HepG2 (cell line): ENCODE measurements at regions not wholly inside any gene's neighbourhood (a gene's known extent, or its start where the extent isn't known, plus 50 kb on each side); places are given as distances from the start of the nearest gene placed in this dataset.

ENCODE experiments used
- ATAC-seq: fragments of 200-7000 bp; cut with Tn5 transposase; 3 replicates; pipeline ENCODE4 v1.9.1; 2020; ENCODE audit warnings: mild to moderate bottlenecking, moderate library complexity
- BruUV-seq: library from RNA; stranded (reverse); fragments of 400-500 nt; replicated peaks from 2 replicates; lab custom pipeline; 2021; lab: Mats Ljungman, UMichigan
- CTCF ChIA-PET: fragments of 300-600 bp; formaldehyde crosslinking; extraction: SDS; loops from one replicate; lab custom pipeline; 2021; ENCODE audit warnings: low total read pairs, inconsistent platforms, low intra/inter-chr PET ratio; lab: Yijun Ruan, JAX
- POLR2A ChIA-PET: fragments of 350-600 bp; sonication (Branson Sonifier 250); formaldehyde crosslinking; loops from one replicate; lab custom pipeline; 2020; ENCODE audit warnings: antibody characterized with exemption, inconsistent platforms; lab: Yijun Ruan, JAX
- DNase-seq: peaks from one replicate; pipeline ENCODE4 v3.0.0-alpha.2; 2015; ENCODE audit warnings: low spot score
- FAIRE-seq: peaks from 3 replicates; lab custom pipeline; 2011; peaks lifted over from hg19 to GRCh38; lab: Jason Lieb, UNC
- H2AFZ ChIP-seq: one replicate; pipeline ENCODE4 v1.6.1; 2011; ENCODE audit warnings: low read length, inconsistent platforms
- H3K27ac ChIP-seq: fragments of 300-600 bp; 3 replicates; pipeline ENCODE4 v1.8.0; 2011; ENCODE audit warnings: mixed run types, mild to moderate bottlenecking, mixed read lengths, low read length, inconsistent platforms; ENCODE audit not compliant: insufficient read depth; ENCODE audit errors: extremely low read length
- H3K27me3 ChIP-seq, 2 experiments: fragments of 200-600 bp in 1 of 2; 2 replicates in 1 of 2; 3 replicates in 1 of 2; pipeline versions ENCODE4 v1.6.0 to v1.8.0; 2011; ENCODE audit warnings: low read length in 2 of 2, mild to moderate bottlenecking in 2 of 2, moderate library complexity in 2 of 2, inconsistent platforms in 1 of 2; ENCODE audit not compliant: insufficient read depth in 2 of 2, control insufficient read depth in 1 of 2
- H3K36me3 ChIP-seq, 2 experiments: fragments of 200-600 bp in 1 of 2; replicated peaks in 1 of 2; 2 replicates in 1 of 2; 3 replicates in 1 of 2; pipeline versions ENCODE4 v1.5.1 to v1.8.0; 2011; ENCODE audit warnings: low read length in 2 of 2, inconsistent platforms in 1 of 2; ENCODE audit not compliant: insufficient read depth in 2 of 2, control insufficient read depth in 1 of 2
- H3K4me1 ChIP-seq: 2 replicates; pipeline ENCODE4 v1.5.1; 2012; ENCODE audit warnings: low read length, inconsistent platforms; ENCODE audit not compliant: insufficient read depth
- H3K4me2 ChIP-seq: 2 replicates; pipeline ENCODE4 v1.6.0; 2011; ENCODE audit warnings: low read depth, low read length, inconsistent platforms
- H3K4me3 ChIP-seq, 3 experiments: fragments of 200-600 bp in 1 of 3; sonication (generic), shearing (Covaris generic) in 1 of 3; replicated peaks in 1 of 3; 2 replicates each; pipeline ENCODE4 v1.5.1; 2011 to 2016; ENCODE audit warnings: low read length in 3 of 3, inconsistent platforms in 2 of 3, low read depth in 2 of 3, mild to moderate bottlenecking in 2 of 3, control low read depth in 1 of 3, mixed read lengths in 1 of 3; ENCODE audit not compliant: insufficient read depth in 1 of 3
- H3K79me2 ChIP-seq: one replicate; pipeline ENCODE4 v1.6.1; 2011; ENCODE audit warnings: low read length, inconsistent platforms; ENCODE audit not compliant: insufficient read depth
- H3K9ac ChIP-seq: 2 replicates; pipeline ENCODE4 v1.6.0; 2011; ENCODE audit warnings: mild to moderate bottlenecking, low read depth, low read length, inconsistent platforms; ENCODE audit not compliant: insufficient read depth
- H3K9me3 ChIP-seq: 2 replicates; pipeline ENCODE4 v1.5.1; 2012; ENCODE audit warnings: mild to moderate bottlenecking, low read length
- H4K20me1 ChIP-seq: 2 replicates; pipeline ENCODE4 v1.6.0; 2011; ENCODE audit warnings: inconsistent platforms, mild to moderate bottlenecking, low read length, moderate library complexity; ENCODE audit not compliant: insufficient read depth
- AHDC1 ChIP-seq: sonication (generic); formaldehyde crosslinking; IDR thresholded peaks from 2 replicates; pipeline ENCODE4 v1.5.1; 2020; ENCODE audit warnings: mild to moderate bottlenecking, missing genetic modification reagents, borderline replicate concordance
- ARNT ChIP-seq: fragments of 450-650 bp; IDR thresholded peaks from 2 replicates; pipeline ENCODE4 v1.6.1; 2017
- E2F5 ChIP-seq: sonication (generic); formaldehyde crosslinking; conservative IDR thresholded peaks from 2 replicates; pipeline ENCODE4 v1.4.0; 2020; ENCODE audit warnings: missing genetic modification reagents
- HCFC1 ChIP-seq: fragments of 150-350 bp; IDR thresholded peaks from 2 replicates; pipeline ENCODE4 v1.6.1; 2014; ENCODE audit warnings: low read depth, low read length
- SMC3 ChIP-seq: IDR thresholded peaks from 2 replicates; pipeline ENCODE4 v1.6.1; 2011; ENCODE audit warnings: low read length, improper control_type of control experiment
- TBP ChIP-seq: sonication (generic); formaldehyde crosslinking; IDR thresholded peaks from 2 replicates; pipeline ENCODE4 v1.5.0; 2020; ENCODE audit warnings: missing genetic modification reagents
- ZFP36 ChIP-seq: fragments of 150-350 bp; IDR thresholded peaks from 2 replicates; pipeline ENCODE4 v1.6.1; 2018; ENCODE audit warnings: borderline replicate concordance, low read length, low read depth; ENCODE audit not compliant: partially characterized antibody
- ZNF543 ChIP-seq: sonication (generic); formaldehyde crosslinking; IDR thresholded peaks from 2 replicates; pipeline ENCODE4 v1.4.0; 2020; ENCODE audit warnings: mild to moderate bottlenecking, missing genetic modification reagents
- ZNF773 ChIP-seq: sonication (generic); formaldehyde crosslinking; IDR thresholded peaks from 2 replicates; pipeline ENCODE4 v1.4.0; 2020; ENCODE audit warnings: missing genetic modification reagents, borderline replicate concordance
- ZNF83 ChIP-seq: sonication (generic); formaldehyde crosslinking; IDR thresholded peaks from 2 replicates; pipeline ENCODE4 v1.4.0; 2020; ENCODE audit warnings: missing genetic modification reagents, mild to moderate bottlenecking, borderline replicate concordance
- in situ Hi-C: cut with HindIII; loops from 2 replicates; pipeline ENCODE4 v1.10.0; 2017; ENCODE audit warnings: low pct_unique_long_range_greater_than_20kb; ENCODE audit not compliant: extremely low pct_ligation_motif_present
- intact Hi-C: fragments of 100-400 bp; cut with micrococcal nuclease; formaldehyde crosslinking; loops from one replicate; pipeline ENCODE4 v1.10.0; 2022; ENCODE audit not compliant: unreplicated experiment

- BruUV-seq, result no TSS peak
- Histone ChIP-seq H3K4me1 (no peaks in the 10 kb centered on the region), H3K9ac (no peak overlapping the region), H3K27me3 (no peaks in the 10 kb centered on the region), H3K36me3 (no peaks in the 10 kb centered on the region), H3K27ac (no peak overlapping the region), H3K9me3 (peaks cover 63% of the 10 kb centered on the region), H4K20me1 (no peaks in the 10 kb centered on the region), H2AFZ (no peak overlapping the region), H3K4me3 (no peak overlapping the region), H3K79me2 (no peaks in the 10 kb centered on the region), H3K4me2 (no peak overlapping the region)
- POLR2A ChIA-PET, result no interaction called here
- FAIRE-seq (no peak), DNase-seq (no peak), ATAC-seq (no peak)
- in situ Hi-C loops (no loop called here), intact Hi-C loops (no loop called here)
- TF ChIP-seq AHDC1 (CRISPR knock-in tag), result no peak
- no peak for TF ChIP-seq ZFP36
- TF ChIP-seq HCFC1, result no peak
- no peak for TF ChIP-seq ZNF543 (CRISPR knock-in tag)
- TF ChIP-seq TBP, result no peak
- TF ChIP-seq ARNT, result no peak
- no peak for TF ChIP-seq ZNF773 (CRISPR knock-in tag)
- TF ChIP-seq SMC3, result no peak
- no peak for TF ChIP-seq E2F5
- TF ChIP-seq ZNF83, result no peak
- CTCF ChIA-PET, result no interaction called here
Measured at GRCh38 chr11:127815331-127815730, 772.0 kb downstream of the ETS1 start.
